IMR-90 (cell line): ENCODE measurements at regions not wholly inside any gene's neighbourhood (a gene's known extent, or its start where the extent isn't known, plus 50 kb on each side); places are given as distances from the start of the nearest gene placed in this dataset.

ENCODE experiments used
- ATAC-seq: fragments of 200-7000 bp; cut with Tn5 transposase; 2 replicates; pipeline ENCODE4 v1.9.1; 2020; ENCODE audit warnings: low read depth, mild to moderate bottlenecking, moderate library complexity
- BruUV-seq: library from RNA; stranded (reverse); fragments of 400-500 nt; replicated peaks from 2 replicates; lab custom pipeline; 2021; lab: Mats Ljungman, UMichigan
- CTCF ChIA-PET: fragments of 300-600 bp; formaldehyde crosslinking; extraction: SDS; loops from one replicate; lab custom pipeline; 2021; ENCODE audit warnings: antibody characterized with exemption; lab: Yijun Ruan, JAX
- POLR2A ChIA-PET: fragments of 300-600 bp; sonication (Branson Sonifier 250); formaldehyde crosslinking; loops from one replicate; lab custom pipeline; 2022; ENCODE audit warnings: antibody characterized with exemption; ENCODE audit not compliant: unreplicated experiment; lab: Charles Lee
- DNase-seq: peaks from one replicate; pipeline ENCODE4 v3.0.0; 2013
- H2AFZ ChIP-seq: replicated peaks from 2 replicates; pipeline ENCODE3; 2013; ENCODE audit warnings: low read length, mild to moderate bottlenecking; ENCODE audit not compliant: poor library complexity
- H2AK5ac ChIP-seq: 2 replicates; pipeline ENCODE4 v1.6.1; 2013; ENCODE audit warnings: low read depth, low read length, inconsistent platforms
- H2AK9ac ChIP-seq: replicated peaks from 2 replicates; pipeline ENCODE3; 2013; ENCODE audit warnings: mild to moderate bottlenecking, low read depth, low read length, moderate library complexity; ENCODE audit not compliant: poor library complexity
- H2BK120ac ChIP-seq: 2 replicates; pipeline ENCODE4 v1.6.1; 2013; ENCODE audit warnings: low read depth, low read length, inconsistent platforms
- H2BK15ac ChIP-seq: 3 replicates; pipeline ENCODE4 v1.6.1; 2013; ENCODE audit warnings: low read depth, low read length, inconsistent platforms
- H2BK20ac ChIP-seq: 2 replicates; pipeline ENCODE4 v1.6.1; 2013; ENCODE audit warnings: low read depth, mild to moderate bottlenecking, inconsistent platforms, low read length, moderate library complexity
- H2BK5ac ChIP-seq: 2 replicates; pipeline ENCODE4 v1.6.1; 2013; ENCODE audit warnings: mild to moderate bottlenecking, low read depth, low read length, inconsistent platforms; ENCODE audit not compliant: poor library complexity, severe bottlenecking
- H3K14ac ChIP-seq: replicated peaks from 2 replicates; pipeline ENCODE4 v1.6.1; 2013; ENCODE audit warnings: low read depth, low read length, inconsistent platforms
- H3K18ac ChIP-seq: 2 replicates; pipeline ENCODE4 v1.6.1; 2013; ENCODE audit warnings: low read depth, low read length, control low read depth
- H3K23ac ChIP-seq: 2 replicates; pipeline ENCODE4 v1.6.1; 2013; ENCODE audit warnings: low read depth, low read length, inconsistent platforms
- H3K27ac ChIP-seq: 2 replicates; pipeline ENCODE4 v1.5.1; 2013; ENCODE audit warnings: mild to moderate bottlenecking, control low read depth, low read length; ENCODE audit not compliant: insufficient read depth
- H3K27me3 ChIP-seq: 2 replicates; pipeline ENCODE4 v1.6.1; 2013; ENCODE audit warnings: low read length; ENCODE audit not compliant: control insufficient read depth, insufficient read depth
- H3K36me3 ChIP-seq: 2 replicates; pipeline ENCODE4 v1.6.1; 2013; ENCODE audit warnings: low read length, mixed read lengths; ENCODE audit not compliant: control insufficient read depth, insufficient read depth
- H3K4ac ChIP-seq: 2 replicates; pipeline ENCODE4 v1.6.1; 2013; ENCODE audit warnings: low read depth, low read length, inconsistent platforms
- H3K4me1 ChIP-seq: 2 replicates; pipeline ENCODE4 v1.6.1; 2013; ENCODE audit warnings: low read length, mixed read lengths; ENCODE audit not compliant: control insufficient read depth, insufficient read depth
- H3K4me2 ChIP-seq: 2 replicates; pipeline ENCODE4 v1.6.1; 2013; ENCODE audit warnings: low read depth, mild to moderate bottlenecking, control low read depth, low read length, moderate library complexity
- H3K4me3 ChIP-seq: 2 replicates; pipeline ENCODE4 v1.5.1; 2013; ENCODE audit warnings: low read depth, mild to moderate bottlenecking, control low read depth, low read length, moderate library complexity; ENCODE audit not compliant: insufficient read depth
- H3K56ac ChIP-seq: 2 replicates; pipeline ENCODE4 v1.6.1; 2013; ENCODE audit warnings: low read length, inconsistent platforms; ENCODE audit not compliant: insufficient read depth; ENCODE audit errors: extremely low read depth
- H3K79me1 ChIP-seq, 2 experiments: 2 replicates each; pipeline ENCODE4 v1.6.1; 2013; ENCODE audit warnings: low read length in 2 of 2, inconsistent platforms in 1 of 2, low read depth in 1 of 2
- H3K9ac ChIP-seq: 2 replicates; pipeline ENCODE4 v1.6.1; 2013; ENCODE audit warnings: low read depth, low read length, control low read depth
- H3K9me1 ChIP-seq: 2 replicates; pipeline ENCODE4 v1.6.1; 2013; ENCODE audit warnings: low read length, inconsistent platforms; ENCODE audit not compliant: insufficient read depth
- H3K9me3 ChIP-seq: 2 replicates; pipeline ENCODE4 v1.6.1; 2013; ENCODE audit warnings: low read length; ENCODE audit not compliant: control insufficient read depth, insufficient read depth
- H4K20me1 ChIP-seq: 2 replicates; pipeline ENCODE4 v1.6.1; 2013; ENCODE audit warnings: low read length, inconsistent platforms; ENCODE audit not compliant: insufficient read depth
- H4K5ac ChIP-seq: 2 replicates; pipeline ENCODE4 v1.6.1; 2013; ENCODE audit warnings: mild to moderate bottlenecking, low read depth, low read length, control low read depth
- H4K8ac ChIP-seq, 2 experiments: 2 replicates each; pipeline ENCODE4 v1.6.1; 2013; ENCODE audit warnings: low read depth in 2 of 2, low read length in 2 of 2, control low read depth in 1 of 2, inconsistent platforms in 1 of 2
- H4K91ac ChIP-seq: 2 replicates; pipeline ENCODE4 v1.6.1; 2013; ENCODE audit warnings: low read depth, low read length, inconsistent platforms; ENCODE audit not compliant: insufficient read depth
- BHLHE40 ChIP-seq: fragments of 150-350 bp; IDR thresholded peaks from 2 replicates; pipeline ENCODE4 v1.6.1; 2016; ENCODE audit warnings: mild to moderate bottlenecking, low read depth, low read length
- CEBPB ChIP-seq: IDR thresholded peaks from 2 replicates; pipeline ENCODE4 v1.6.1; 2012; ENCODE audit warnings: low read depth, low read length, improper control_type of control experiment
- CHD1 ChIP-seq: IDR thresholded peaks from 2 replicates; pipeline ENCODE4 v1.6.1; 2012; ENCODE audit warnings: low read depth, low read length, improper control_type of control experiment
- CTCF ChIP-seq: conservative IDR thresholded peaks from 2 replicates; pipeline ENCODE4 v1.5.1; 2012; ENCODE audit warnings: mild to moderate bottlenecking, low read depth, low read length, improper control_type of control experiment
- ELK1 ChIP-seq: fragments of 150-350 bp; IDR thresholded peaks from 2 replicates; pipeline ENCODE4 v1.6.1; 2016; ENCODE audit warnings: low read depth, mild to moderate bottlenecking, low read length, moderate library complexity, borderline replicate concordance
- FOS ChIP-seq: fragments of 150-350 bp; IDR thresholded peaks from 2 replicates; pipeline ENCODE4 v1.6.1; 2016; ENCODE audit warnings: low read depth, low read length
- MAFK ChIP-seq: IDR thresholded peaks from 2 replicates; pipeline ENCODE4 v1.6.1; 2012; ENCODE audit warnings: low read depth, low read length, improper control_type of control experiment
- MAZ ChIP-seq: IDR thresholded peaks from 2 replicates; pipeline ENCODE4 v1.6.1; 2012; ENCODE audit warnings: low read depth, mild to moderate bottlenecking, low read length, improper control_type of control experiment, moderate library complexity, borderline replicate concordance
- MXI1 ChIP-seq: IDR thresholded peaks from 2 replicates; pipeline ENCODE4 v1.6.1; 2012; ENCODE audit warnings: low read depth, mild to moderate bottlenecking, low read length, moderate library complexity, borderline replicate concordance
- NFE2L2 ChIP-seq: fragments of 150-350 bp; IDR thresholded peaks from 2 replicates; pipeline ENCODE4 v1.6.1; 2016; ENCODE audit warnings: low read depth, mild to moderate bottlenecking, low read length
- POLR2A ChIP-seq: IDR thresholded peaks from 2 replicates; pipeline ENCODE4 v1.6.1; 2012; ENCODE audit warnings: mild to moderate bottlenecking, low read depth, low read length
- RAD21 ChIP-seq: IDR thresholded peaks from 2 replicates; pipeline ENCODE4 v1.6.1; 2012; ENCODE audit warnings: low read length, improper control_type of control experiment
- RCOR1 ChIP-seq: IDR thresholded peaks from 2 replicates; pipeline ENCODE4 v1.6.1; 2012; ENCODE audit warnings: mild to moderate bottlenecking, low read length, improper control_type of control experiment; ENCODE audit not compliant: insufficient replicate concordance
- RFX5 ChIP-seq: IDR thresholded peaks from 2 replicates; pipeline ENCODE4 v1.8.0; 2012; ENCODE audit warnings: low read depth, mild to moderate bottlenecking, low read length, moderate library complexity
- SMC3 ChIP-seq: fragments of 150-350 bp; IDR thresholded peaks from 2 replicates; pipeline ENCODE4 v1.6.1; 2016; ENCODE audit warnings: low read depth, mild to moderate bottlenecking, antibody characterized with exemption, low read length, moderate library complexity
- USF2 ChIP-seq: fragments of 150-350 bp; IDR thresholded peaks from 2 replicates; pipeline ENCODE4 v1.6.1; 2017; ENCODE audit warnings: mild to moderate bottlenecking, antibody characterized with exemption, low read length, low read depth
- WGBS, 2 experiments: methylation state at CpG; one replicate each; pipeline versions ENCODE4 v1.1.5 to v1.1.7; 2013; ENCODE audit warnings: missing lambda C conversion rate in 2 of 2; ENCODE audit not compliant: insufficient read length in 1 of 2; ENCODE audit errors: extremely low coverage in 2 of 2; 5-methylcytosine and 5-hydroxymethylcytosine counted together
- dilution Hi-C: fragments of 300-500 bp; cut with HindIII; formaldehyde crosslinking; loops from one replicate; pipeline ENCODE4 v1.14.3; 2018; ENCODE audit warnings: low sequenced_read_pairs; ENCODE audit not compliant: unreplicated experiment
- in situ Hi-C: fragments of 300-500 bp; cut with MboI; formaldehyde crosslinking; loops from 3 replicates; pipeline ENCODE4 v1.14.3; 2019; ENCODE audit warnings: low sequenced_read_pairs, inconsistent platforms, mixed read lengths
- intact Hi-C: fragments of 100-400 bp; cut with micrococcal nuclease; formaldehyde crosslinking; loops from 2 replicates; pipeline ENCODE4 v1.10.0; 2022

- no TSS peak for BruUV-seq
- ATAC-seq, result no peak
- Histone ChIP-seq H3K18ac (no peak overlapping the region), H2BK5ac (no peak overlapping the region), H3K23ac (no peak overlapping the region), H3K36me3 (no peaks in the 10 kb centered on the region), H3K4me3 (no peak overlapping the region), H3K27me3 (no peaks in the 10 kb centered on the region), H3K79me1 (no peaks in the 10 kb centered on the region), H4K5ac (no peak overlapping the region), H2BK20ac (no peak overlapping the region), H3K56ac (no peak overlapping the region), H4K20me1 (no peaks in the 10 kb centered on the region), H2BK15ac (no peak overlapping the region), H3K4ac (no peak overlapping the region), H2AK5ac (no peak overlapping the region), H2AFZ (no peak overlapping the region), H3K14ac (no peak overlapping the region), H4K8ac (no peak overlapping the region), H3K9ac (no peak overlapping the region), H3K9me3 (no peaks in the 10 kb centered on the region), H3K4me1 (no peaks in the 10 kb centered on the region), H3K27ac (no peak overlapping the region), H2AK9ac (no peak overlapping the region), H4K91ac (no peak overlapping the region), H3K4me2 (no peak overlapping the region), H2BK120ac (no peak overlapping the region), H3K9me1 (no peaks in the 10 kb centered on the region)
- no CpG with 5 or more reads among the region's 1 CpG for WGBS, 2 experiments
- in situ Hi-C loops (no loop called here), intact Hi-C loops (no loop called here), dilution Hi-C loops (no loop called here)
- ChIA-PET POLR2A (no interaction called here), CTCF (no interaction called here)
- DNase-seq, result no peak
- TF ChIP-seq NFE2L2, result no peak
- TF ChIP-seq CEBPB, result no peak
- TF ChIP-seq MXI1, result no peak
- no peak for TF ChIP-seq CHD1
- TF ChIP-seq BHLHE40, result no peak
- no peak for TF ChIP-seq FOS
- no peak for TF ChIP-seq USF2
- TF ChIP-seq RAD21, result no peak
- TF ChIP-seq RCOR1, result no peak
- TF ChIP-seq POLR2A, result no peak
- no peak for TF ChIP-seq CTCF
- TF ChIP-seq MAZ, result no peak
- TF ChIP-seq SMC3, result no peak
- TF ChIP-seq ELK1, result no peak
- TF ChIP-seq MAFK, result no peak
- TF ChIP-seq RFX5, result no peak
Measured at GRCh38 chr1:196131691-196132090, 476.5 kb downstream of the KCNT2 start.
